Smooth muscle cell (in vitro differentiated cells): ENCODE measurements at regions not wholly inside any gene's neighbourhood (a gene's known extent, or its start where the extent isn't known, plus 50 kb on each side); places are given as distances from the start of the nearest gene placed in this dataset.

Experiments used
- DNase-seq: peaks from one replicate; lab custom pipeline; 2025; ENCODE audit not compliant: unreplicated experiment; lab: John Stamatoyannopoulos, UW
- H2AFZ ChIP-seq: fragments of 200-600 bp; sonication (generic); 2 replicates; pipeline ENCODE4 v1.6.0; 2016; ENCODE audit warnings: antibody characterized with exemption, low read depth, mild to moderate bottlenecking
- H3F3A ChIP-seq: fragments of 200-600 bp; sonication (generic); 2 replicates; pipeline ENCODE4 v1.6.0; 2017; ENCODE audit warnings: antibody characterized with exemption, low read depth
- H3K27ac ChIP-seq: fragments of 200-600 bp; sonication (generic); 2 replicates; pipeline ENCODE4 v1.5.1; 2016; ENCODE audit warnings: low read depth, mild to moderate bottlenecking
- H3K27me3 ChIP-seq: fragments of 200-600 bp; sonication (generic); 2 replicates; pipeline ENCODE4 v1.6.1; 2016; ENCODE audit warnings: low read depth, mild to moderate bottlenecking
- H3K36me3 ChIP-seq: fragments of 200-600 bp; sonication (generic); 2 replicates; pipeline ENCODE4 v1.5.1; 2016; ENCODE audit warnings: low read depth
- H3K4me1 ChIP-seq: fragments of 200-600 bp; sonication (generic); 2 replicates; pipeline ENCODE4 v1.5.1; 2016; ENCODE audit warnings: low read depth
- H3K4me2 ChIP-seq: fragments of 200-600 bp; sonication (generic); 2 replicates; pipeline ENCODE4 v1.6.0; 2016; ENCODE audit warnings: mild to moderate bottlenecking
- H3K4me3 ChIP-seq: fragments of 200-600 bp; sonication (generic); 2 replicates; pipeline ENCODE4 v1.5.1; 2016; ENCODE audit warnings: mild to moderate bottlenecking
- H3K79me2 ChIP-seq: fragments of 200-600 bp; sonication (generic); 2 replicates; pipeline ENCODE4 v1.6.0; 2016; ENCODE audit warnings: low read depth, mild to moderate bottlenecking
- H3K9ac ChIP-seq: fragments of 200-600 bp; sonication (generic); 2 replicates; pipeline ENCODE4 v1.6.0; 2016; ENCODE audit warnings: low read depth
- H3K9me3 ChIP-seq: fragments of 200-600 bp; sonication (generic); replicated peaks from 2 replicates; pipeline ENCODE4 v1.5.1; 2016; ENCODE audit warnings: low read depth
- H4K20me1 ChIP-seq: fragments of 200-600 bp; sonication (generic); 2 replicates; pipeline ENCODE4 v1.6.0; 2016; ENCODE audit warnings: low read depth
- CTCF ChIP-seq: fragments of 200-600 bp; sonication (generic); IDR thresholded peaks from 2 replicates; pipeline ENCODE4 v1.5.1; 2017; ENCODE audit warnings: borderline replicate concordance, mild to moderate bottlenecking, antibody characterized with exemption; ENCODE audit not compliant: insufficient read depth, poor library complexity, severe bottlenecking
- WGBS: methylation state at CpG from one replicate; pipeline ENCODE4 v1.1.7; 2016; ENCODE audit warnings: low lambda C conversion rate; 5-methylcytosine and 5-hydroxymethylcytosine counted together

DNA sequence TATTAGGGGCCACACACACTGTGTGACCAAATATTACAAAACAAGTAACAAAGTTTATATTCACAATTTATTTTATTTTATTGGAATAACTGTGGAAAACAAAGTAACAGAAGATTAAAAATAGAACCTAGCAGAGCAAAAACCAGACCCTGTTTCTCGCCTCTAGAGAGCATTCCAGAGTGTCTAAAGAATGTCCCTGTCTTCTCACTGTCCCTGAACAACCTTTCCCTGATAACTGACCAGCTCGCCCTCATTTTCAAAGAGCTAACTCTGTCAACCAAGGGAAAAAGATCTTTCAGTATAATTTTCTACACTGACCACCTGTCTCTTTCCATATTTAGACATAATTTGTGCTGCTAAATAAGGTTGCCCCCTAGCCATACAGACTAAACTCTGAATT is 646.9 kb downstream of the USP25 start:
- H3K79me2 ChIP-seq, result no peaks in the 10 kb centered on the region
- no peaks in the 10 kb centered on the region for H3K36me3 ChIP-seq
- H3K4me1 ChIP-seq, result no peaks in the 10 kb centered on the region
- H4K20me1 ChIP-seq, result no peaks in the 10 kb centered on the region
- WGBS, result 34% methylated on average over 2 of the region's 2 CpGs
- no peak overlapping the region for H3K9ac ChIP-seq
- no peaks in the 10 kb centered on the region for H3K27me3 ChIP-seq
- no peak for TF ChIP-seq CTCF
- H3K9me3 ChIP-seq, result no peaks in the 10 kb centered on the region
- no peak for DNase-seq
- no peak overlapping the region for H3K4me2 ChIP-seq
- H3K4me3 ChIP-seq, result no peak overlapping the region
- H2AFZ ChIP-seq, result no peak overlapping the region
- H3F3A ChIP-seq, result no peaks in the 10 kb centered on the region
- no peak overlapping the region for H3K27ac ChIP-seq

- H2AFZ ChIP-seq, result no peak overlapping the region
- H3K36me3 ChIP-seq, result no peaks in the 10 kb centered on the region
- no peaks in the 10 kb centered on the region for H3K4me1 ChIP-seq
- no peak for TF ChIP-seq CTCF
- no peaks in the 10 kb centered on the region for H3K9me3 ChIP-seq
- DNase-seq, result no peak
- 60% methylated on average over 6 of the region's 6 CpGs for WGBS
- no peaks in the 10 kb centered on the region for H3K27me3 ChIP-seq
- no peak overlapping the region for H3K27ac ChIP-seq
- H3K79me2 ChIP-seq, result no peaks in the 10 kb centered on the region
- H4K20me1 ChIP-seq, result no peaks in the 10 kb centered on the region
- no peak overlapping the region for H3K9ac ChIP-seq
- H3F3A ChIP-seq, result no peaks in the 10 kb centered on the region
- no peak overlapping the region for H3K4me3 ChIP-seq
- H3K4me2 ChIP-seq, result no peak overlapping the region
Measured at GRCh38 chr21:16377120-16377658, 647.4 kb downstream of the USP25 start.

DNA sequence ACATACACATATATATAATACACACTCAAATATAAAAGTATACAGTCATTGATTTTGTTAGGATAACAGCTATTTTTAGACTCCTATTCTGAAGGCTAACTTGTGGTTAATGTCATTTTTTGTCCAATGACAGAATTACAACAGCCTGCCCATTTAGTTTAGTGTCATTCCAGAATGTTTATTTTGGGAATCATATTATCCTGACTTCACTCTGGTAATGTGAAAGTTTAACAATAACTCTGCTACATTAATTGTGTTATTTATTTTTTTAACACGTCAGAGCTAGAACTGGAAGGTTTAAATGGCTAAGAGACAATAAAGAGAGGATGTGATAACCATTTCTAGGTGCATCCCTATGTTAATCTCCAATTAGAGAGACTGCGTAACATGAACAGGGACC is 648.1 kb downstream of the USP25 start:
- Histone ChIP-seq H3F3A (no peaks in the 10 kb centered on the region), H3K79me2 (no peaks in the 10 kb centered on the region), H4K20me1 (no peaks in the 10 kb centered on the region), H3K4me3 (no peak overlapping the region), H3K9me3 (no peaks in the 10 kb centered on the region), H3K4me2 (no peak overlapping the region), H3K27ac (no peak overlapping the region), H3K4me1 (no peaks in the 10 kb centered on the region), H3K9ac (no peak overlapping the region), H3K27me3 (no peaks in the 10 kb centered on the region), H2AFZ (no peak overlapping the region), H3K36me3 (no peaks in the 10 kb centered on the region)
- 98% methylated on average over 2 of the region's 2 CpGs for WGBS
- no peak for TF ChIP-seq CTCF
- no peak for DNase-seq

- no peak for DNase-seq
- Histone ChIP-seq H2AFZ (no peak overlapping the region), H4K20me1 (no peaks in the 10 kb centered on the region), H3K4me2 (no peak overlapping the region), H3K27me3 (no peaks in the 10 kb centered on the region), H3K4me1 (no peaks in the 10 kb centered on the region), H3K9ac (no peak overlapping the region), H3K4me3 (no peak overlapping the region), H3K36me3 (no peaks in the 10 kb centered on the region), H3K9me3 (no peaks in the 10 kb centered on the region), H3K27ac (no peak overlapping the region), H3F3A (no peaks in the 10 kb centered on the region), H3K79me2 (no peaks in the 10 kb centered on the region)
- no peak for TF ChIP-seq CTCF
- 98% methylated on average over 3 of the region's 3 CpGs for WGBS
Measured at GRCh38 chr21:16378525-16378924, 648.7 kb downstream of the USP25 start.
